ENCODE measurements at regions not wholly inside any gene's neighbourhood (a gene's known extent, or its start where the extent isn't known, plus 50 kb on each side); places are given as distances from the start of the nearest gene placed in this dataset.

- no peak for DNase-seq
- Mint-ChIP-seq H3K27ac (no peak overlapping the region), H3K9me3 (no peaks in the 10 kb centered on the region), H3K36me3 (ENCODE audit: low read depth) (no peaks in the 10 kb centered on the region), H3K4me3 (no peak overlapping the region), H3K27me3 (no peaks in the 10 kb centered on the region), H3K4me1 (no peaks in the 10 kb centered on the region)
- CTCF ChIA-PET = no interaction called here
- POLR2A ChIA-PET = no interaction called here
- TF ChIP-seq CTCF (IDR thresholded peaks at IDR 0.05) = no peak
- intact Hi-C loops (cut with micrococcal nuclease) = no loop called here
- no peak for ATAC-seq (ENCODE audit: low read depth)
Measured at GRCh38 chr11:23519194-23519593, 658.9 kb upstream of the CCDC179 start.

DNA sequence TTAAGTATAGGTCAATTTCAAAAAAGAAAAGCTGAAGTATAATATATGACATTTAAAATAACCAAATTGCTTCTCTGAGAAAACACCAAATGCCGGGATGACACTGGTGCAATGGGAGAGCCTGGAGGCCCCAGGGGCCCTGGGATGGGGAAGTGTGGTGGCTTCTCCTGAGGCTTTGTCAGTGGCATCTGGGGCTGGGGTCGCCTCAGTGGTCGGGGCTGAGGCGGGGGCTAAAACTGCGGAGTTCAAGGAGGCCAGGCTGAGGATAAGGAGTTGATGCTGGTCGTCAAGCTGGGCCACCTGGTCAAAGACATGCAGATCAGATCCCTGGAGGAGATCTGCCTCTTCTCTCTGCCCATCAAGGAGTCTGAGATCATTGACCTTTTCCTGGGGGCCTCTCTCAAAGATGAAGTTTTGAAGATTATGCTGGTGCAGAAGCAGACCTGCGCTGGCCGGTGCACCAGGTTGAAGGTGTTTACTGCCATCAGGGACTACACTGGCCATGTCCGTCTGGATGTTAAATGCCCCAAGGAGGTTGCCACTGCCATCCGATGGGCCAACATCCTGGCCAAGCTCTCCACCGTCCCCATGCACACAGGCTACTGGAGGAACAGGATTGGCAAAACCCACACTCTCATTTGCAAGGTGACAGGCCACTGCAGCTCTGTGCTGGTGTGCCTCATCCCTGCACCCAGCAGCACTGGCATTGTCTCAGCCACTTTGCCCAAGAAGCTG lies 660.1 kb upstream of the CCDC179 start:
- POLR2A ChIA-PET = no interaction called here
- Mint-ChIP-seq H3K9me3 (no peaks in the 10 kb centered on the region), H3K4me1 (no peaks in the 10 kb centered on the region), H3K36me3 (ENCODE audit: low read depth) (no peaks in the 10 kb centered on the region), H3K27me3 (no peaks in the 10 kb centered on the region), H3K4me3 (no peak overlapping the region), H3K27ac (no peak overlapping the region)
- no peak for TF ChIP-seq CTCF (IDR thresholded peaks at IDR 0.05)
- intact Hi-C loops (cut with micrococcal nuclease) = no loop called here
- DNase-seq (no peak), ATAC-seq (ENCODE audit: low read depth) (no peak)
- CTCF ChIA-PET = no interaction called here

- H3K4me3 Mint-ChIP-seq = no peak overlapping the region
- intact Hi-C loops (cut with micrococcal nuclease) = no loop called here
- DNase-seq (no peak), ATAC-seq (ENCODE audit: low read depth) (no peak)
- H3K4me1 Mint-ChIP-seq = peaks cover 4% of the 10 kb centered on the region
- ChIA-PET POLR2A (no interaction called here), CTCF (no interaction called here)
- no peaks in the 10 kb centered on the region for H3K36me3 Mint-ChIP-seq (ENCODE audit: low read depth)
- no peaks in the 10 kb centered on the region for H3K27me3 Mint-ChIP-seq
- no peak for TF ChIP-seq CTCF (IDR thresholded peaks at IDR 0.05)
- no peak overlapping the region for H3K27ac Mint-ChIP-seq
- no peaks in the 10 kb centered on the region for H3K9me3 Mint-ChIP-seq
Measured at GRCh38 chr11:23536907-23537306, 676.6 kb upstream of the CCDC179 start.

GRCh38 chr11:23539556-23539955 lies 679.3 kb upstream of the CCDC179 start:
- H3K36me3 Mint-ChIP-seq (ENCODE audit: low read depth) = no peaks in the 10 kb centered on the region
- no peak for TF ChIP-seq CTCF (IDR thresholded peaks at IDR 0.05)
- no peak overlapping the region for H3K4me3 Mint-ChIP-seq
- ATAC-seq (ENCODE audit: low read depth) (no peak), DNase-seq (no peak)
- ChIA-PET POLR2A (no interaction called here), CTCF (interaction anchor here (1.2 to 1.3 kb wide), 3 partner anchors 12 to 37 kb away, joined by 3 to 6 read pairs (median 4); no protein-coding TSS in a partner anchor)
- H3K27me3 Mint-ChIP-seq = no peaks in the 10 kb centered on the region
- H3K27ac Mint-ChIP-seq = no peak overlapping the region
- peaks cover 4% of the 10 kb centered on the region for H3K4me1 Mint-ChIP-seq
- no peaks in the 10 kb centered on the region for H3K9me3 Mint-ChIP-seq
- intact Hi-C loops (cut with micrococcal nuclease) = no loop called here

DNA sequence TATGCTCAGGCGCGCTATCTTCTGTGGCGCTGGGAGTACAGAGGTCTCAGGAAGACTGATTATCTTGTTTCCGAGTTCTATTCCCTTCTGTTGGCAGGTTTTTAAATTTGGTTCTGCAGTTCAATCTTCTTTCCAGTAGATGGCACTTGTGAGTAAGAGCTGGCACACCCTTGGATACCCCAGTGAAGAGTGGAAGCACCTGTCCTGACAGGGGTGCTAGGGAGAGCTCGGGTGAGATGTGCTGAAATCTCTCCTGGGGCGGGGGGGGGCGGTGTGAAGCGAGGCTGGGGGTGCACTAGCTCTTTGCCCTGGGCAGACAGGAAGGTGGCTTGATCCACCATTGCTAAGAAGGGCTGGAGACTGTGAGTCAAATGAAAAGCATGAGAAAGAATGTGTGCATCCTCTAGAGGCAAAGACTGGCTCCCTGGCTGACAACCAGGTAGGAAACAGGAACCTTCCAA lies 679.9 kb upstream of the CCDC179 start:
- intact Hi-C loops (cut with micrococcal nuclease) = loop anchor here (5.0 kb wide), 1 partner anchor 663 kb away; no protein-coding TSS in a partner anchor
- H3K27me3 Mint-ChIP-seq = no peaks in the 10 kb centered on the region
- POLR2A ChIA-PET = no interaction called here
- H3K9me3 Mint-ChIP-seq = no peaks in the 10 kb centered on the region
- peak; percentile 57 for ATAC-seq (ENCODE audit: low read depth)
- CTCF ChIA-PET = interaction anchor here (1.0 to 1.3 kb wide), 4 partner anchors 12 to 36 kb away, joined by 3 to 6 read pairs (median 4); no protein-coding TSS in a partner anchor
- no peak for DNase-seq
- no peaks in the 10 kb centered on the region for H3K36me3 Mint-ChIP-seq (ENCODE audit: low read depth)
- H3K27ac Mint-ChIP-seq = no peak overlapping the region
- H3K4me1 Mint-ChIP-seq = peaks cover 4% of the 10 kb centered on the region
- H3K4me3 Mint-ChIP-seq = no peak overlapping the region
- TF ChIP-seq CTCF (IDR thresholded peaks at IDR 0.05) = no peak
